Putamen (tissue), 1 donor: ENCODE measurements at regions not wholly inside any gene's neighbourhood (a gene's known extent, or its start where the extent isn't known, plus 50 kb on each side); places are given as distances from the start of the nearest gene placed in this dataset.

Experiments
- DNase-seq: peaks from one replicate; pipeline ENCODE4 v3.0.0-alpha.2; 2016; ENCODE audit warnings: low spot score

GRCh38 chr10:70939441-70940003 is 51.2 kb upstream of the PCBD1 start:
- no peak for DNase-seq

GRCh38 chr10:70940834-70941568 is 52.6 kb upstream of the PCBD1 start:
- DNase-seq, result no peak

- no peak for DNase-seq
These were observed 53.8 kb upstream of the PCBD1 start for GRCh38 chr10:70942125-70942524.

- no peak for DNase-seq
These were observed 54.4 kb upstream of the PCBD1 start for GRCh38 chr10:70942725-70943124.

- DNase-seq, result no peak
These were observed 54.9 kb upstream of the PCBD1 start for GRCh38 chr10:70943249-70943648.

GRCh38 chr10:70943841-70944466 is 55.6 kb upstream of the PCBD1 start:
- DNase-seq, result no peak

GRCh38 chr10:70950037-70950436 is 61.7 kb upstream of the PCBD1 start:
- DNase-seq, result no peak

- no peak for DNase-seq
These were observed 62.4 kb upstream of the PCBD1 start for GRCh38 chr10:70950801-70951200.

GRCh38 chr10:70952401-70952800 is 64.0 kb upstream of the PCBD1 start:
- no peak for DNase-seq

- no peak for DNase-seq
These were observed 64.6 kb upstream of the PCBD1 start for GRCh38 chr10:70952921-70953320.

- no peak for DNase-seq
These were observed 66.2 kb upstream of the PCBD1 start for GRCh38 chr10:70954381-70955176.

GRCh38 chr10:70956029-70956759 is 67.8 kb upstream of the PCBD1 start:
- no peak for DNase-seq

- DNase-seq, result no peak
These were observed 70.0 kb upstream of the PCBD1 start for GRCh38 chr10:70958396-70958795.

GRCh38 chr10:70960316-70960715 is 72.0 kb upstream of the PCBD1 start:
- no peak for DNase-seq

GRCh38 chr10:70960783-70961570 is 72.6 kb upstream of the PCBD1 start:
- DNase-seq, result no peak

GRCh38 chr10:70962686-70963085 is 74.3 kb upstream of the PCBD1 start:
- no peak for DNase-seq

GRCh38 chr10:70963271-70963670 is 74.9 kb upstream of the PCBD1 start:
- DNase-seq, result no peak

- DNase-seq, result no peak
These were observed 75.9 kb upstream of the PCBD1 start for GRCh38 chr10:70964245-70964644.

- no peak for DNase-seq
These were observed 76.5 kb upstream of the PCBD1 start for GRCh38 chr10:70964881-70965280.

- DNase-seq, result no peak
These were observed 77.2 kb upstream of the PCBD1 start for GRCh38 chr10:70965566-70965965.
